ENCODE measurements at regions not wholly inside any gene's neighbourhood (a gene's known extent, or its start where the extent isn't known, plus 50 kb on each side); places are given as distances from the start of the nearest gene placed in this dataset.

DNA sequence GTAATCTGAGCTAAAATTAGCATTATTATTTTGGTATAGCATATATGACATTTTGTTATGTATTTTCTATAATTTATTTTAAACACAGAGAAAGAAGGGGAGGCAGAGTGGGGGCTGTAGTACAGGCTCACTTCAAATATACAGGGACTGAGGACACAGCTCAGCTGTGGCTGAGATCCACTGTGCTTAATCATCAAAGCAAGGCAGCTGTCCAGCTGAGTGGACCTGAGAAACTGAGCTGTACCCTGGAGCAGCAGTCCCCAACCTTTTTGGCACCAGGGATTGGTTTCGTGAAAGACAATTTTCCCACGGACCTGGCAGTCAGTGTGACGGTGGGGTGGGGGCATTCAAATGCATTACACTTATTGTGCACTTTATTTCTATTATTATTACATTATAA, 687.2 kb downstream of the RNF144A start:
- DNase-seq = no peak
- intact Hi-C loops (cut with DNase I) = no loop called here
- Histone ChIP-seq H3K4me3 (no peak overlapping the region), H3K27ac (no peak overlapping the region), H3K9me3 (replicated peaks in 1 of 3) (no peaks in the 10 kb centered on the region), H3K4me1 (replicated peaks in 1 of 2) (no peaks in the 10 kb centered on the region), H3K36me3 (replicated peaks in 1 of 2) (no peaks in the 10 kb centered on the region), H3K27me3 (no peaks in the 10 kb centered on the region)
- TF ChIP-seq POLR2A (IDR thresholded peaks at IDR 0.05) = no peak
- TF ChIP-seq, protein P1, sequence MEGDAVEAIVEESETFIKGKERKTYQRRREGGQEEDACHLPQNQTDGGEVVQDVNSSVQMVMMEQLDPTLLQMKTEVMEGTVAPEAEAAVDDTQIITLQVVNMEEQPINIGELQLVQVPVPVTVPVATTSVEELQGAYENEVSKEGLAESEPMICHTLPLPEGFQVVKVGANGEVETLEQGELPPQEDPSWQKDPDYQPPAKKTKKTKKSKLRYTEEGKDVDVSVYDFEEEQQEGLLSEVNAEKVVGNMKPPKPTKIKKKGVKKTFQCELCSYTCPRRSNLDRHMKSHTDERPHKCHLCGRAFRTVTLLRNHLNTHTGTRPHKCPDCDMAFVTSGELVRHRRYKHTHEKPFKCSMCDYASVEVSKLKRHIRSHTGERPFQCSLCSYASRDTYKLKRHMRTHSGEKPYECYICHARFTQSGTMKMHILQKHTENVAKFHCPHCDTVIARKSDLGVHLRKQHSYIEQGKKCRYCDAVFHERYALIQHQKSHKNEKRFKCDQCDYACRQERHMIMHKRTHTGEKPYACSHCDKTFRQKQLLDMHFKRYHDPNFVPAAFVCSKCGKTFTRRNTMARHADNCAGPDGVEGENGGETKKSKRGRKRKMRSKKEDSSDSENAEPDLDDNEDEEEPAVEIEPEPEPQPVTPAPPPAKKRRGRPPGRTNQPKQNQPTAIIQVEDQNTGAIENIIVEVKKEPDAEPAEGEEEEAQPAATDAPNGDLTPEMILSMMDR (IDR thresholded peaks at IDR 0.05) = no peak
- whole genome bisulfite sequencing, 4 donors = 51 to 76% (median 74%) methylated on average over 3 of the region's 3 CpGs

DNA sequence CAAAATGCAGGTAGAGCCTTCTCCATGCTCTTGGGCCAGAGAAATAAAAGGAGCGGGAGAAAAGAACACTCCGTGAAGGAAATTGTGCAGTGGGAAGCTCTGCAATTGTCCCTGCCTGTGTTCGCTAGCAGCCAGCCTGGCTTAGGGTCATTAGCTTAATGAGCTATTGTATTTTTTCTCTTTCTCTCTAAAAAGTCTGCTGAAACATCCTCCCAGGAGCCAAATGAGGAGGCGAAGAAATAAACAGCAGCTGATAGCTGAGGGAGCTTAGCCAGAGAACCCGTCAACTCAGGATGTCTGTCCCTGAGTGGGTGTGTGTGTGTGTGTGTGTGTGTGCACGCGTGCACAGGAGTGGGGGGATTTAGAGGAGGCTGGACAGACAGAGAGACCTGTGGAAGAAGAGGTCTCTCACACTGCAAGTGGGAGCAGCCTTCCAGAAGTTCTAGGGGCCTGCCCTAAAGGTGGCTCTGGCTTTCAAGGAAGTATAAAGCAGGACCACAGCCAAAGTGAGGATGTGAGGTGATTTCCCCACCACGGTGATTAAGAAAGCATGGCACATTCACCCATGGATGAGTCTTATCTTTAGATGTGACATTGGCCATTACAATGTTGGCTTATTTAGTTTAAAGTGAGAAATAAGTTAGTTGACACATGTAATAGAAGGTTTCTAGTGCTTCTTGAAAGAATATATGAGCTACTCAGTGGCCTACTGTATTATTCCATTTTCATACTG, 690.4 kb downstream of the RNF144A start:
- no peaks in the 10 kb centered on the region for H3K9me3 ChIP-seq (replicated peaks in 1 of 3)
- intact Hi-C loops (cut with DNase I) = no loop called here
- TF ChIP-seq, protein P1 (IDR thresholded peaks at IDR 0.05) = no peak
- TF ChIP-seq POLR2A (IDR thresholded peaks at IDR 0.05) = no peak
- no peak overlapping the region for H3K27ac ChIP-seq
- H3K4me3 ChIP-seq = no peak overlapping the region
- no peaks in the 10 kb centered on the region for H3K27me3 ChIP-seq
- no peak for DNase-seq
- H3K36me3 ChIP-seq (replicated peaks in 1 of 2) = no peaks in the 10 kb centered on the region
- 68 to 77% (median 75%) methylated on average over 8 of the region's 8 CpGs for WGBS, 4 donors
- H3K4me1 ChIP-seq (replicated peaks in 1 of 2) = no peaks in the 10 kb centered on the region

DNA sequence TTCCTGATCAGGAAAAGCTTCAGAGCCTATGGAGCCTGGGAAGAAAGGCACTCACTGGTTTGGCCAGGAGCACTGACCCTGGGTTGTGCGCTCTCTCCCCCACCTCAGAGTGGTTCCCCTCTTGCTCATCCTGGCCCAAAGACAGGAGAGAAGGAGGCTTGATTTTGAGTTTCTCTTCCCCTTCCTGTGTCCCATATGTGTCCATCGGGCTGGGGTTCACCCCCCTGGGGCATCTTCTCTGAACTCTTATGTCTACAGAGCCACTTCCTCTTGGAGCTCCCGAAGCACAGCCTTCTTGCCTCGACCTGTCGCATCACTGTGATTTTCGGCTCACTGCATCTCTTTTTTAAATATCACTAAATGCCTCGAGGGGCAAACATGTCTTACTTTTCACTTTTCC, 692.3 kb downstream of the RNF144A start:
- no peak for TF ChIP-seq POLR2A (IDR thresholded peaks at IDR 0.05)
- TF ChIP-seq, protein P1 (IDR thresholded peaks at IDR 0.05) = no peak
- DNase-seq = no peak
- no peaks in the 10 kb centered on the region for H3K9me3 ChIP-seq (replicated peaks in 1 of 3)
- intact Hi-C loops (cut with DNase I) = no loop called here
- WGBS, 4 donors = 74 to 81% (median 78%) methylated on average over 7 of the region's 7 CpGs
- no peak overlapping the region for H3K4me3 ChIP-seq
- H3K27me3 ChIP-seq = no peaks in the 10 kb centered on the region
- no peaks in the 10 kb centered on the region for H3K36me3 ChIP-seq (replicated peaks in 1 of 2)
- no peak overlapping the region for H3K27ac ChIP-seq
- no peaks in the 10 kb centered on the region for H3K4me1 ChIP-seq (replicated peaks in 1 of 2)

DNA sequence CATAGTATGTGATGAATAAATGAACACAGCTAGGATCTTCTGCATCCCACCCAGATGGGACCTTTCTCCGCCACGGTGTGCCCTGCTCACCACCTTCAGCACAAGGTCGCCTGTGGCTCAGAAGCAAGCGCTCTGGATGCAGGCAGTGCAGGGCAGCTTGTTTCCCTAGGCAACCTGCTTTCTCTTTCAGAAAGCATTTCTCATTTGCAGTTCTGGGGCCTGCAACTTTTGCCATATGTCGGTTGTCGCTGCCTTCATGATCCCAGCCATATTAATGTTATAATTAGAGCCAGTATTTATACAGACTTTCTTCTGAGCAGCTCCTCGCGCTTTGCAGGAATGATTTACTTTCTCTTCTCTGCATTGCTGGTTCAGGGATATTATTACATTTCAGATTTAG, 692.8 kb downstream of the RNF144A start:
- Histone ChIP-seq H3K9me3 (replicated peaks in 1 of 3) (no peaks in the 10 kb centered on the region), H3K36me3 (replicated peaks in 1 of 2) (no peaks in the 10 kb centered on the region), H3K27ac (no peak overlapping the region), H3K4me3 (no peak overlapping the region), H3K4me1 (replicated peaks in 1 of 2) (no peaks in the 10 kb centered on the region), H3K27me3 (no peaks in the 10 kb centered on the region)
- TF ChIP-seq, protein P1 (IDR thresholded peaks at IDR 0.05) = no peak
- no peak for TF ChIP-seq POLR2A (IDR thresholded peaks at IDR 0.05)
- 79 to 82% (median 81%) methylated on average over 8 of the region's 8 CpGs for WGBS, 4 donors
- peak in 1 of 7 donors; percentile 57 for DNase-seq
- intact Hi-C loops (cut with DNase I) = no loop called here

Data from adrenal gland (tissue), 9 donors.